Suprapubic skin (tissue), 4 donors: ENCODE measurements at regions not wholly inside any gene's neighbourhood (a gene's known extent, or its start where the extent isn't known, plus 50 kb on each side); places are given as distances from the start of the nearest gene placed in this dataset.

Experiments
- CTCF ChIP-seq, 2 donors: fragments of 200-600 bp in 1 of 2; fragments of 450-650 bp in 1 of 2; sonication (generic) in 1 of 2; IDR thresholded peaks; one replicate each; pipeline ENCODE4 v1.5.1; 2016 to 2019; ENCODE audit warnings: antibody characterized with exemption in 2 of 2, mild to moderate bottlenecking in 1 of 2, moderate library complexity in 1 of 2
- POLR2A ChIP-seq, 2 donors: fragments of 450-650 bp; IDR thresholded peaks; one replicate each; pipeline ENCODE4 v1.6.1; 2017; ENCODE audit warnings: antibody characterized with exemption in 2 of 2, mild to moderate bottlenecking in 2 of 2, moderate library complexity in 2 of 2
- POLR2AphosphoS5 ChIP-seq, 3 donors: sonication (generic); formaldehyde crosslinking; IDR thresholded peaks; one replicate each; pipeline ENCODE4 v1.6.1; 2017; ENCODE audit warnings: antibody characterized with exemption in 3 of 3

GRCh38 chr7:118129041-118129795 is 54.7 kb upstream of the LSM8 start:
- TF ChIP-seq POLR2A (IDR thresholded peaks at IDR 0.05) (no peak), CTCF (IDR thresholded peaks at IDR 0.05) (no peak), POLR2AphosphoS5 (IDR thresholded peaks at IDR 0.05) (no peak)
